ENCODE measurements at regions not wholly inside any gene's neighbourhood (a gene's known extent, or its start where the extent isn't known, plus 50 kb on each side); places are given as distances from the start of the nearest gene placed in this dataset.

DNA sequence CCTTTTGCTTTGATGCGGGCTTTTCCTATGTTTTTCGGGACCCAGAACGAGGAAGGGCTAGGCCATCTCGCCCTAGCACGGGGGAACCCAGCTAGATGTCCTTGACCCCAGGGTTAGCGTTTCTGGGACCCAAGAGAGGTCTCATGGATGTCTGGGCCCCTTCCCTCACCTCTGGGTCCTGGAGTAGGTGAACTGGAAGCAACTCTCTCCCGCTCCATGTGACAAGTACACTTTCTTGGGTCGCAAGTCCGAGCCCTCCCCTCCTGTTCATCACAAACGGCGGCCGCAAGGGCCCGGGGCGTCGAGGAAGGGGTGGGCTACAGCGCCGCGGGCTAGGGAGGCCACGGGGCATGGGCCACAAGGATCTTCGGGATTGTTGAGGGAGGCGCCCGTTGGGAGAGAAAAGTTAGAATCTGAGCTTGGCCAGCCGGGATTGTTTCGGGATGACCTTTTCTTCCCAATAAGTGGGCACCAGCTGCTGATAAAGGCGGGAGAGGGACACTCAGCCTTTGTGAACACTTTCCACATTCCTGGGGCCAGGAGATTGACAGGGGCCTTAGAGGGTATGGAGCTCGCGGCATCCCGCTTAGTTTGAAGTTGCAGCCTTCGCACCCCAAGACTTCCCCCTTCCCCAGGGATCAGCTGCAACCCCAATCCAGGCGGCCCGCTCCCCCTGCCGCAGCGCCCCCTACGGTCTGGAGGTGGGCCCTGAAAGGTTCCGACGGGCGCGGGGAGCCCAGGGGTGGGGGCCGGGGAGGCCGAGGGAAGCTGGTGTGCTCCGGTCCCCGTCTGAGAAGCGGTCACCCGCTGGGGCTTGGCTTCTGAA, 136.9 kb upstream of the ZIC3 start:
- Histone ChIP-seq H3K27me3 (peaks cover 48% of the 10 kb centered on the region), H3K9me3 (replicated peaks in 1 of 3) (no peaks in the 10 kb centered on the region), H3K4me1 (replicated peaks in 1 of 2) (peaks cover 6 to 7% of the 10 kb centered on the region in 2 donors), H3K36me3 (replicated peaks in 1 of 2) (no peaks in the 10 kb centered on the region), H3K27ac (no peak overlapping the region), H3K4me3 (peak overlapping the region in 1 of 4 donors; percentile 59)
- no peak for DNase-seq
- TF ChIP-seq POLR2A (IDR thresholded peaks at IDR 0.05): no peak
- TF ChIP-seq, protein P1, sequence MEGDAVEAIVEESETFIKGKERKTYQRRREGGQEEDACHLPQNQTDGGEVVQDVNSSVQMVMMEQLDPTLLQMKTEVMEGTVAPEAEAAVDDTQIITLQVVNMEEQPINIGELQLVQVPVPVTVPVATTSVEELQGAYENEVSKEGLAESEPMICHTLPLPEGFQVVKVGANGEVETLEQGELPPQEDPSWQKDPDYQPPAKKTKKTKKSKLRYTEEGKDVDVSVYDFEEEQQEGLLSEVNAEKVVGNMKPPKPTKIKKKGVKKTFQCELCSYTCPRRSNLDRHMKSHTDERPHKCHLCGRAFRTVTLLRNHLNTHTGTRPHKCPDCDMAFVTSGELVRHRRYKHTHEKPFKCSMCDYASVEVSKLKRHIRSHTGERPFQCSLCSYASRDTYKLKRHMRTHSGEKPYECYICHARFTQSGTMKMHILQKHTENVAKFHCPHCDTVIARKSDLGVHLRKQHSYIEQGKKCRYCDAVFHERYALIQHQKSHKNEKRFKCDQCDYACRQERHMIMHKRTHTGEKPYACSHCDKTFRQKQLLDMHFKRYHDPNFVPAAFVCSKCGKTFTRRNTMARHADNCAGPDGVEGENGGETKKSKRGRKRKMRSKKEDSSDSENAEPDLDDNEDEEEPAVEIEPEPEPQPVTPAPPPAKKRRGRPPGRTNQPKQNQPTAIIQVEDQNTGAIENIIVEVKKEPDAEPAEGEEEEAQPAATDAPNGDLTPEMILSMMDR (IDR thresholded peaks at IDR 0.05): no peak
- intact Hi-C loops (cut with DNase I): no loop called here
- WGBS, 4 donors: 4 to 29% (median 20%) methylated on average over 17 to 44 of the region's 44 CpGs

DNA sequence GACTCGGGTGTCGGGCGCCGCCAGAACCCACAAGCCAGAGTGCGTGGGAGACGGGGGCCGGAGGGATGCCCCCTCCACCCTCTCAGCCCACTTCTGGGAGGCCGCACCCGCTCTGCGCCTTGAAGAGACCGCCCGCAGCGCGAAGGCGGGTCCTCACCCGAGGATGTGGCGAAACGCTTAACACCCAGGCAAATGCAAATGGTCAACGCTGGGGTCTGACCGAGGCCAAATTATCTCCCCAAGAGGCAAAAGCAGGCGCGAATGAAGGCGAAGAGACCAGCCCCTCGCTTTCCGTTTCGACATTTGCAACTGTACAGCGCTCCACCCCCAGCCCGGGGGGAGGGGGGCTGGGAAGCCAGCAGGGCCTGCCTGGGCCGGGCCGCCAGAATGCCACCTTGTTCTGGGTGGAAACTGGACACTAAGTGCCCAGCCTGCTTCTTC, 137.7 kb upstream of the ZIC3 start:
- 1 to 51% (median 33%) methylated on average over 21 to 30 of the region's 30 CpGs; no CpG with 5 or more reads in 1 of the 4 donors for WGBS, 4 donors
- Histone ChIP-seq H3K27me3 (peaks cover 54% of the 10 kb centered on the region), H3K4me3 (peak overlapping the region in 2 of 4 donors; percentile 32 to 59), H3K9me3 (replicated peaks in 1 of 3) (no peaks in the 10 kb centered on the region), H3K4me1 (replicated peaks in 1 of 2) (peaks cover 6 to 7% of the 10 kb centered on the region in 2 donors), H3K36me3 (replicated peaks in 1 of 2) (no peaks in the 10 kb centered on the region), H3K27ac (no peak overlapping the region)
- peak in 1 of 7 donors; percentile 2 for DNase-seq
- TF ChIP-seq, protein P1 (IDR thresholded peaks at IDR 0.05): no peak
- no peak for TF ChIP-seq POLR2A (IDR thresholded peaks at IDR 0.05)
- intact Hi-C loops (cut with DNase I): no loop called here

DNA sequence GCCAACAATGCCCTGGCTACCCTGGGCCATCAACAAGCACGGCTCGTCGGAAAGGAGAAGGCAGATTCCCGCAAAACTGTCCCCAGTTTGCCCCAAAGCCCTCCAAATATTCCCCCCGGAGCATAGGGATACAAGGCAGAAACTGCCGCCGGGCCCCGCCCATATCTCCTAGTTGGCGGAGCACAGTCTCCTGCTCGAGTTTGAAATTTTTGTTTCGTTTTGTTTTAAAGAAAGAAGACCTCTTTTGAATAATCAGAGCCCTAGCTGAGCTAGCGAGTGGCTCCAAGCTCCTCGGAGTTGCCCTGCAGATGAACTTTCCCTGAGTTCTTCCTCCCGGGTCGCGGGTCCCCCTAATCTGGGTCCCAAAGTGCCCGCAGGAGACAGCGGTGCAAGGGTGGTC, 138.1 kb upstream of the ZIC3 start:
- H3K36me3 ChIP-seq (replicated peaks in 1 of 2): no peaks in the 10 kb centered on the region
- DNase-seq: peak in 2 of 7 donors; percentile 19 to 22
- H3K4me3 ChIP-seq: peak overlapping the region in 2 of 4 donors; percentile 32 to 59
- peaks cover 6 to 7% of the 10 kb centered on the region in 2 donors for H3K4me1 ChIP-seq (replicated peaks in 1 of 2)
- H3K27ac ChIP-seq: no peak overlapping the region
- WGBS, 4 donors: 1 to 48% (median 14%) methylated on average over 9 to 18 of the region's 18 CpGs
- intact Hi-C loops (cut with DNase I): no loop called here
- H3K9me3 ChIP-seq (replicated peaks in 1 of 3): no peaks in the 10 kb centered on the region
- TF ChIP-seq, protein P1 (IDR thresholded peaks at IDR 0.05): no peak
- TF ChIP-seq POLR2A (IDR thresholded peaks at IDR 0.05): no peak
- peaks cover 58% of the 10 kb centered on the region for H3K27me3 ChIP-seq

DNA sequence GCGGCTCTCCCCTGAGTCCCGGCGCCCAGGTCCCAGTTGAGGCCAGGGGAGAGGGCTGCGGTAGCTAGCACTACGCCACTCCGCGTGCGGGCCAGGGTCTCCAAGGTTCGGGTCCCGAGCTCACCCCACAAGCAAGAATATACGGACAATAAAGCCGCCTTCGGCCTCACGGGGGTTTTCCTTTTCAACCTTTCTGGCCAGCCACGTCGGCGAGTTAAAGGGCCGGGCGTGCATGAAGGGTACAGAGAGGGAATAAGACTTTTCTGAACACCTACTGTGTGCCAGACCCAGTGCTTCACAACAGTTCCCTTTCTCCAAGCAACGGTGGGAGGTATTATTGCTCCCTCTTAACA, 138.5 kb upstream of the ZIC3 start:
- Histone ChIP-seq H3K4me1 (replicated peaks in 1 of 2) (peaks cover 6 to 7% of the 10 kb centered on the region in 2 donors), H3K4me3 (peak overlapping the region in 1 of 4 donors; percentile 59), H3K27me3 (peaks cover 63% of the 10 kb centered on the region), H3K9me3 (replicated peaks in 1 of 3) (no peaks in the 10 kb centered on the region), H3K27ac (no peak overlapping the region), H3K36me3 (replicated peaks in 1 of 2) (no peaks in the 10 kb centered on the region)
- intact Hi-C loops (cut with DNase I): no loop called here
- 1 to 37% (median 9%) methylated on average over 11 to 20 of the region's 20 CpGs for WGBS, 4 donors
- no peak for DNase-seq
- TF ChIP-seq, protein P1 (IDR thresholded peaks at IDR 0.05): no peak
- no peak for TF ChIP-seq POLR2A (IDR thresholded peaks at IDR 0.05)

All from adrenal gland (tissue), 9 donors.